Right ventricle myocardium inferior (tissue), 1 donor: ENCODE measurements at regions not wholly inside any gene's neighbourhood (a gene's known extent, or its start where the extent isn't known, plus 50 kb on each side); places are given as distances from the start of the nearest gene placed in this dataset.
A peak's percentile ranks its signal among the peaks of the same experiment; 100 is the strongest.

Experiments used
- ATAC-seq: fragments of 200-7000 bp; cut with Tn5 transposase; one replicate; pipeline ENCODE4 v1.9.1; 2020; ENCODE audit warnings: mild to moderate bottlenecking, moderate library complexity
- DNase-seq: peaks from one replicate; pipeline ENCODE4 v3.0.0; 2021; ENCODE audit errors: missing footprints
- intact Hi-C: fragments of 100-400 bp; cut with DNase I; formaldehyde crosslinking; loops from one replicate; pipeline ENCODE4 v1.11.0; 2022
- donor health status: DM: no; HTN: yes; CAD: no; lungs with severe emphysema.

DNA sequence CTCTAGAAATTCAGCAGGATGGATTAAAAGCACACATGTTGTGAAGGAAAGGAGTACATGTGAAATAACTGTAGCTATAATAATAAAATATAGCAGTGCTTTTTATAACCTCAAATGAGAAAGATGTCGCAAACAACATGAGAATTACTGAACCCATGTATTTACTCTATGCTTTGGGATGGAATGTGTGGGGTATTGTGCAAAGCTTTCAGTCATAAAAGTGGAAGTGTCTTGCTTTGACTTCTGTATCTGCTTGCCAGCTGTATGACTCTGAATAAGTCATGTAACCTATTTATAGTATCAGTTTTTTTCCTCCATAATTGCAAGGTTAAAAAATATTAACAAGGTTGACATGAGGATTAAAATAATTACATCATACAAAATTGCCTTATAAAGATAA is 519.3 kb upstream of the CADM2 start:
- intact Hi-C loops, result no loop called here
- DNase-seq (no peak), ATAC-seq (no peak)

DNA sequence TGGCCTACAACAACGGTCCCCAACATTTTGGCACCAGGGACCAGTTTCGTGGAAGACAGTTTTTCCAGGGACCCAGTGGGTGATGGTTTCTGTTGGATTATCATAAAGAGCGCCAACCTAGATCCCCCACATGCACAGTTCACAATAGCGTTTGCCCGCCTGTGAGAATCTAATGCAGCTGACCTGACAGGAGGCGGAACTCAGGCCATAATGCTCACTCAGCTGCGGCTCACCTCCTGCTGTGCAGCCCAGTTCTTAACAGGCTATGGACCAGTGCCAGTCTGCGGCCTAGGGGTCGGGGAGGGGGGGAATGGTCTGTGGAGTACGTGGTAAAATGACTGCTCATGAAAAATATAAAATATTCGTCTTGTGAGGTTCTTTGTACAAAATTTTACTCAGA is 518.5 kb upstream of the CADM2 start:
- intact Hi-C loops, result no loop called here
- ATAC-seq (no peak), DNase-seq (no peak)

DNA sequence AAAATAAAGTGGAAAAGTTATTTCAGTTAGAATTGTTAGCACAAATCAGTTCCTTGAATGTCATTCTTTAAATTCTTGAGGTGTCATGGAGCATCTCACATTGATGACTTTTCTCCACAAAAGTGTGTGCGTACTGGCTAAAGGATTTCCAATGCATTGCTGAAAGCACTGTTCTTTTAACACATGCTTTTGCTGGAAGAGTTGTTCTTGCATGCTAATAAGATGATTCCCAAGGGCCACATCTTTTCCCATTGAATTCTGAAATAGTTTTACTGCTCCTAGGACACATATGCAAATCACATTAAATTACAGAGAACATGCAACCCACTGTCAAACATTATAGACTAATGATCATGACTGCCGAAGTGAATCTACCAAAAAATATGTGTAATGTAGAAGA is 516.3 kb upstream of the CADM2 start:
- intact Hi-C loops, result no loop called here

DNA sequence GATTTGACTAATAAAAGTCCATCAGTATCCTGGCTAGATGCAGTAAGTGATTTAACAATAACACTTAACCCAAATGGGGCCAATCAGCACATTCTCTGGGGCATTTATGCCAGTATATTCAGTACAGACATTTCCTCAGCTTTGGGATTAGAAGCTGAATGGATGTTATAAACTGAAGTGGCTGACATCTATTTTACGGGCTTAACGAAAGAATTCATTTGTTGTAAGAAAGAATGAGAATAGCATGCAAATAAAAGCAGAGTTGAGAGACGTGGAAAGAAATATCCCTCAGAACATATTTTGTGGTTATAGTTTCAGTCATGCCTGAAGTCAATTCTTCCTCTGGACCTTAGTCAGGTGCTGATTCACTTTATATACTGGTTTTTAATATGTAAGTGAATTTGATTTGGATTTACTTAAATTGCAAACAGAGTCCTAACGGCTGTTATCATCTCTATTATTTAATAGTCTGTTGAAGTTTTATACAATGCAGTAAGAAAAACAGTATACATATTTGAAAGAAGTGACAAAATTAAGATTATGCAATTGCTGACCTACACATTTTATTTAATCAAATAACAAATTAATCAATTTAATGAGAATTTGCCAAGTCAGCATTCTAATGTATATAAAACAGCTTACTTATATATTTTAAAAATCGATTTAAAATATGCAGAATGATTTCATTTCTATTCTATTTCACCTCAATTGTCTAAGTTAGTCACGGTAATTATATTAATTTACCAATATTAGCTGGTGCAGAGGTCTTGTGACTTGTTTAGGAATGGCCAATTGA is 513.9 kb upstream of the CADM2 start:
- no peak for DNase-seq
- intact Hi-C loops, result no loop called here

More for the DNA sequence above, 516.3 kb upstream of the CADM2 start:
- ATAC-seq (no peak), DNase-seq (no peak)

DNA sequence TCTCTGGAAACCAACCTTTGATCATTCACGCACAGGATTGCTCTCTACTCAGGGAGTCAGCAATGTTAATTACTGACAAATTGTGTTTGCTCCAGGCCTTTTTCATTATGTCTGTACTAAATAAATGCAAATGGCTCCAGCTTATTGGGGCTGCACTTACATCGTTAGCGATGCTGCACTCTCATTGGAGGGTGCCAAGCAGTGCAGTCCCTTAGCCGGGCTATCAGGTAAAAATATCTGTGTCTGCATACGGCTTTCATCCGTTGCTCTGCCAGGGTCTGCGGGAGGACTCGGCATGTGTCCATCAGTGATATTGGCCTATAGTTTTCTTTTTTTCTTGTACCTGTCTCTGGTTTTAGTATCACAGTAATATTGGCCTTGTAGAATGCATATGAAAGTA is 471.5 kb upstream of the CADM2 start:
- no peak for DNase-seq
- no peak for ATAC-seq
- intact Hi-C loops, result no loop called here

More for the DNA sequence above, 513.9 kb upstream of the CADM2 start:
- ATAC-seq, result no peak

DNA sequence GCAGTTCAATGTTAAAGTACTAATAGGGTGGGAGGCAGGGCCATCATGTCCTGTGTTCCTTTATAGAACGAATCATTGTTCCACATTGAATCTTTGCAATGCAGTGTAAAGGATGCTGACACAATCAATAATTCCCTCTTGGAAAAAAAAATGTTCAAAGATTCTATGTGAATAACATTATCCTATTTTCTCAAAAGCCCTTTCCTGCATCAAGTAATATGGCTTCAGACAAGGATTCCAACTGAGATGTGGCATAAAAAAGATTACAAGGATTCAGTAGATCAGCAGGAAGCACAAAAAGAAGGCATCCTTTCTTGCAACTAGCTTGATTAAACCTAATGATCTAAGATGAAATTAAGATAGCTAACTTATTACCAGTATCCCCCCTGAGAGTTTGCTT is 454.0 kb upstream of the CADM2 start:
- ATAC-seq (no peak), DNase-seq (no peak)
- intact Hi-C loops, result no loop called here

DNA sequence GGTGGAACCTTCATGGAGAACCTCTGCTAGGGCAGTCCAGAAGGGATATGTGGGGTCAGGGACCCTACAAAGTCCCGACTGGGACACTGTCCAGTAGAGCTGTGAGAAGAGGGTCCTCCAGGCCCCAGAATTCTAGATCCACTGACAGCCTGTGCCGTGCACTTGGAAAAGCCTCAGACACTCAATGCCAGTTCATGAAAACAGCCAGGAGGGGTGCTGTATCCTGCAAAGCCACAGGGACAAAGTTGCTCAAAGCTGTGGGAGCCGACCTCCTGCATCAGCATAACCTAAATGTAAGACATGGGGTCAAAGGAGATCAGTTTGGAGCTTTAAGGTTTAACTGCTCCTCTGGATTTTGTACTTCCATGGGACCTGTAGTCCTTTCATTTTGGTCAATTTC is 448.8 kb upstream of the CADM2 start:
- no peak for DNase-seq
- ATAC-seq, result no peak
- intact Hi-C loops, result no loop called here

DNA sequence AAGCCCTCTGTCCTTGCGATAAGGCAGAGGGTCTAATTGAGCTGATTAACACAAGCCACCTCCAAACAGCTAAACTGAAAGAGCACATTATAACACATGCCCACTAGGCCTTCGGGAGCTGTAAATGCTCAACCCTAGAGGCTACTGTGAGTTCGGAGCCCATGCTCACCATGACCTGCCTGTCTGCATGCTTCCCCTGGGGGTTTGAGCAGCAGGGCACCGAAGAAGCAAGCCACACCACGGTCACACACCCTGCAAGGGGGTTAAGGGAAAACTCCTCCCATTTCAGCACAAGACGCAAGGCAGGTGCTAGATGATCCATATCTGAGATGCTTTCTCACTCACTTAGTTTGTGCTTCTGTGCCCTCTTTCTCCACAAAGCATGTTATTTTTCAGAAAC is 435.9 kb upstream of the CADM2 start:
- no peak for ATAC-seq
- intact Hi-C loops, result no loop called here

DNA sequence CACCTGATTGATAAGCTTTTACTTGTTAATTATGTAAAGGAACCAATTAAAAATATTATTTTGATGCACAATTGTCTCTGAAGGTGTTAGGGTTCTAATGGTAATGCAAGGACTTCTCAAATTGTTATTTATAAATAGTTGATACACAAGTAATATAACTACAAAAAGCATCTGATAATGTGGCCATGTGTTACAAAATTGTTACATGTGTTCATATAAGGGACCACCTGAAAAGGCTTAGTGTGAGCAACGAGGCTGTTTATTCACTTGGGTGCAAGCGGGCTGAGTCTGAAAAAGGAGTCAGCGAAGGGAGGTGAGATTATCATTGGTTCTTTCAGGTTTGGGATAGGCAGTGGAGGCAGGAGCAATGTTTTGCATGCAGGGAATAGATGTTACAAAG is 421.9 kb upstream of the CADM2 start:
- intact Hi-C loops, result no loop called here
- DNase-seq, result no peak
- ATAC-seq, result no peak

More for the DNA sequence above, 435.9 kb upstream of the CADM2 start:
- no peak for DNase-seq

DNA sequence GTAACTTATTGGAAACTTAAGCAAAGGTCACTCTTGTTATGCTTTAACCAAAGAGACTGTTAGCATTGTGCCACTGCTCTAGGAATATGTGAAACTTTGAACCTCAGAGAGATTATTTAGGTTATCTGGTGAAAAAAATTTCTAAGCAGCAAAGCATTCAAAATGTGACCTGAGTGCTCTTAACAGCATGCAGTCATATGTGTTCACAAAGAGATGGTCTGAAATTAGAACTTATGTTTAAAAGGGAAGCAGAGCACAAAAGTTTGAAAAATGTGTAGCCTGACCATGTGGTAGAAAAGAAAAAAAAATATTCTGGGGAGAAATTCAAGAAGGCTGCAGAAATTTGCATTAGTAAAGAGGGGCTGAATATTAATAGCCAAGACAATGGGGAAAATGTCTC is 420.2 kb upstream of the CADM2 start:
- no peak for DNase-seq
- ATAC-seq, result no peak
- intact Hi-C loops, result no loop called here

DNA sequence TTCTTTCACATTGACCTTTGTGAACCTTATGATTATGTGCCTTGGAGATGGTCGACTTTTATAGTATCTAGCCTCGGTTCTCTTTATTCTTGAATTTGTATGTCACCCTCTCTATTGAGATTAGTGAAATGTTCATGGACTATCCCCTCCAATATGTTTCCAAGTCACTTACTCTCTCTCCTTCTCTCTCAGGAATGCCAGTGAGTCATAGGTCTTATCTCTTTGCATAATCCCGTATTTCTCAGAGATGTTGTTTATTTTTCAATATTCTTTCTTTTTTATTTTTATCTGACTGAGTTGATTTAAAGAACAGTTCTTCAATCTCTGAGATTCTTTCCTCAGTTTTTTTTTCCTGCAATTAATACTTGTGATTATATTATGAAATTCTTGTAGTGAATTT is 411.6 kb upstream of the CADM2 start:
- intact Hi-C loops, result loop anchor here (5.0 kb wide), 1 partner anchor 1030 kb away; no protein-coding TSS in a partner anchor
- ATAC-seq (no peak), DNase-seq (no peak)

DNA sequence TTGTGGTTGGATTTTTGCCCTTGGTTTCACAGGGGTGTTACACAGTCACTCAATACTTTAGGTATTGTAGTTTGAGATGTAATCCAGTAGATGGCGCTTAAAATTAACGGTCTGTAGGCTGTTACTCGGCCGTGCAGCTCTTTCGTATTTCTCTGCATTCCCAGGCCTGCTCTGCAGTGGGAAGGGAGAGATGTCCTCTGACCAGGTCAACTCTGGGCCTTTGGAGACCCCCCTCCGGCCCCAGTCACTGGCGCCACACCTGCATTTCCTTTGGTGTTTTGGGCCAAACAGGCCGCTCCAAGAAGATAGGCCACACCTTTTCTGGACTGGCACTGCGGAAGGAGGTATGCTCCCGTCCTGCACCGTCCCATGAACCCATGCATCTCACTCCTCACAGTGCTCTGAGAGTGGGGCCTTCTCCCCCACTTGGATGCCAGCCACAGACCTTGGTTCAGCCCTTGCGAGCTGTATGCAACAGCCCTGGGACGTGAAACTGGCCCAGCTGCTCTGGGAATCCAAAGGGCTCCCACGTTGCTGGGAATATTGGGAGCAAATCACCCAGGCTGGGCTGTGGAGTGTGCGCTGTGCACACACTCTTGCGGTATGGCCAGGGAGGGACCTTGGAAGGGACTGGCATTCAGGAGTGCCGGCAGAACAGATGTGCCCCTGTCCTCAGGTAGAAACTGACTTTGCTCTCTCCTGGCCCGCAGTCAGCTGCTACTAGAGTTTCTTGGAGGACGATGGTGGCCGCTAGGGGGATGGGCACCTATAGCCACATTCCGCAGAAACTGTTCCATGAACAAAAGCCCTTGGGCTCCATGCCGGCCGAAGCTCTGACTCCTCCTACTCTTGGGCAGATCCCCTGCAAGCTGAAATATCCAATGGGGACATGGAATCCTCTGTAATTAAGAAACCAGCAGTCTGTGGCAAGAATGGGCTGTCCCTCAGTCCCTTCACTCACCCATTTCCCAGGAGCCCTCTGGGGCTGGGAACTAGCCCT is 410.5 kb upstream of the CADM2 start:
- ATAC-seq (peak; percentile 63), DNase-seq (peak; percentile 52)
- intact Hi-C loops, result loop anchor here (5.0 kb wide), 1 partner anchor 1029 kb away; no protein-coding TSS in a partner anchor

DNA sequence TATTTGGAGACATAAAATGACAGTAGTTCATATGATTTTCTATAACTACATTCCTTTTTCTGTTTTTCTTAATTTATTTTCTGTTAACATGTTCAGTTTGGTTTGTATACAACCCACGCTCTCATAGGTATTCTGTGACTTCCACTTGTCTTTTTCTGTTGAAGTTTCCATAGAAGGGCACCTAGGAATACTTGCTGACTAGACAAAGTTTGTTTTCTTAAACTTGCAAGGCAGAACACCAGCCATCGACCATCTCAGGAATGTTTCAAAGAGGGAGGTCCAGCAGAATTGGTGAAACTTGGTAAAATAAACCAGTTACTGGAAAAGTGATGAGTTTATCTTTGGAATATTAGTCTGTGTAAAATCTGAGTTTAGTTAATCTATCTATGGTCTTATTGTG is 403.2 kb upstream of the CADM2 start:
- no peak for DNase-seq
- intact Hi-C loops, result no loop called here
- ATAC-seq, result no peak

DNA sequence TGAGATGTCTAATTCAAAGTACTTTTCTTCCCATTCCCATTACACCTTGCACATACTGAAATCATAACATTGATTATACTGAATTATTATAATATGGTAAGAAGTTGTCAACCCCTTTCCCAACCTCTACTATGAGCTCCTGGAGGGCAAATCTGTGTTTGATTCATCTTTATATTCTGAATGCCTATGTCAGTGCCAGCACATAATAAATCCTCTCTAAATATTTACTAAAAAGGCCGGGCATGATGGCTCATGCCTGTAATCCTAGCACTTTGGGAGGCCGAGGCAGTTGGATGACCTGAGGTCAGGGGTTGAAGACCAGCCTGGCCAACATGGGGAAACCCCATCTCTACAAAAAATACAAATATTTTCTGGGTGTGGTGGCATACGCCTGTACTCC is 392.5 kb upstream of the CADM2 start:
- DNase-seq (no peak), ATAC-seq (no peak)

DNA sequence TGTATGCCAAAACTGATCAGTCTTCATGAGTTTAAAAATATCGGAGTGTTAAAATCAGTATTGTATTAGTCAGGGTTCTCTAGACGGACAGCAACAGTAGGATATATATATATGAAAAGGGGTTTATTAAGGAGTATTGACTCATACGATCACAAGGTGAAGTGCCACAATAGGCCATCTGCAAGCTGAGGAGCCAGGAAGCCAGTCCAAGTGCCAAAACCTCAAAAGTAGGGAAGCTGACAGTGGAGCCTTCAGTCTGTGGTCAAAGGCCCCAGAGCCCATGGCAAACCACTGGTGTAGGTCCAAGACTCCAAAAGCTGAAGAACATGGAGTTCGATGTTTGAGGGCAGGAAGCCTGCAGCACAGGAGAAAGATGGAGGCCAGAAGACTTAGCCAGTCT is 391.0 kb upstream of the CADM2 start:
- DNase-seq (no peak), ATAC-seq (no peak)
- intact Hi-C loops, result no loop called here

More for the DNA sequence above, 392.5 kb upstream of the CADM2 start:
- intact Hi-C loops, result no loop called here

DNA sequence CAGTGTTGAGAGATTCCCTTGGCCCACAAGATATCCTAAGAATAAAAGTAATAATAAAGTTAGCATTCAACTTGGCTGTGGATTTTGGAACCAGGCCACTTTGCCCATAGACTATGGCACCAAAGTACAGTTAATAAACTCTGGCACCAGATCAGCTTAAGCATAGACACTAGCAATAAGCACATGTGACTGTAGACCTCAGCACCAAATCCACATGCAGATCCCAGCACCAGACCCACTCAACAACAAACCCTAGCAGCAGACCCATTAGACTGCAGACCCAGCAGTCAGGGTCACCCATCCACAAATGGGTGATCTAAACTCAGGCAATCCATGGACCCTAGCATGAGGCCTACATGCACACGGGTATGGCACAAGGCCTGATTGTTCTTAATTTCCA is 384.8 kb upstream of the CADM2 start:
- ATAC-seq (no peak), DNase-seq (no peak)
- intact Hi-C loops, result no loop called here

DNA sequence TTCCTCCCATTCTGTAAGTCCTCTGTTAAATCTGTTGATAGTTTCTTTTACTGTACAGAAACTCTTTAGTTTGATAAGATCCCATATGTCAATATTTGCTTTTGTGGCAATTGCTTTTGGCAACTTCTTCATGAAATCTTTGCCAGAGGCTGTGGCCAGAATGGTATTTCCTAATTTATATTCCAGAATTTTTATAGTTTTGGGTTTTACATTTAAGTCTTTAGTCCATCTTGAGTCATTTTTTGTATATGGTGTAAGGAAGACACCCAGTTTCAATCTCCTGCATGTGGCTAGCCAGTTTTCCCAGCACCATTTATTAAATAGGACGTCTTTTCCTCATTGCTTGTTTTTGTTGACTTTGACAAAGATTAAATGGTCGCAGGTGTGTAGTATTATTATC is 372.4 kb upstream of the CADM2 start:
- intact Hi-C loops, result no loop called here
- no peak for ATAC-seq

DNA sequence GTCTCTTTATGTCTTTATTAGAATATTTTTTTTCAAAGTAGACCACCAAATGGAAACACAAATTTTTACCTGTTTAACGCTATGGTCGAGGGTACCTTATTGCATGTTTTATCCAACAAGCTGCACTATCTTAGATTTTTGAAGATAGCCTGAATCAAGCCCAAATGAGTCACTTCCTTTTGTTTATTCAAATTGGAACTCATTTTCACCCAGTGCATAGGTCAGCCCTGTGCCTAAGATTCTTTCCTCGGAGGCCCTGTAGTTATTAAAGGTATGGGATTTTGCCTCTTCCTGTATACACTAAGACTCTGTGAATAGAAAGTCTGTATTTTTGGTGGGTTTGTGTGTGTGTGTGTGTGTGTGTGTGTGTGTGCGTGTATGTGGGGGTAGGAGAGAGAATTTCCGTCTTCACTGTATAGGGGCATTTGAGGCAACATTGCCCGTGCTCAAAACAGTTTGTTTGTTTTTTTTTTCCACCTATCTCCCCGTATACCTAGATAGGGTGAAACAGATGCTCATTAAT is 358.0 kb upstream of the CADM2 start:
- ATAC-seq (no peak), DNase-seq (no peak)
- intact Hi-C loops, result no loop called here

More for the DNA sequence above, 372.4 kb upstream of the CADM2 start:
- no peak for DNase-seq

DNA sequence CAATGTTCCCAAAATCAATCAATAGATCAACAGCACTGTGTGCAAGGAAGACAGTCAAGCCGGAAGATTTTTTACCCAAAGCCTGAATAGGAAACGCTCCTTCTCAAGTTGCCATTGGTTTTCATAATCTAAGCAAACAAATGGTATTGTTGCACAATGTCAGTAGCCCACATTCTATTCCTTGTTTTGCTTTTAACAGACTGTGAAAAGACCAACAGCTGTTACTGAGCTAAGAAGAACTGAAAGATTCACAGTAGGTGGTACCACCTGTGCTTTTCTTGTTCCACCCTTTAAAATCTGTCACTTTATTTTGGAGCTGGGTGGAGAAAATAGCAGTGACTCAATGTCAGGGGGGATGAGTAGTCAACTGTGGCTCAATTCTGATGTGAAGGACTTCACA is 357.5 kb upstream of the CADM2 start:
- intact Hi-C loops, result no loop called here
- no peak for ATAC-seq

DNA sequence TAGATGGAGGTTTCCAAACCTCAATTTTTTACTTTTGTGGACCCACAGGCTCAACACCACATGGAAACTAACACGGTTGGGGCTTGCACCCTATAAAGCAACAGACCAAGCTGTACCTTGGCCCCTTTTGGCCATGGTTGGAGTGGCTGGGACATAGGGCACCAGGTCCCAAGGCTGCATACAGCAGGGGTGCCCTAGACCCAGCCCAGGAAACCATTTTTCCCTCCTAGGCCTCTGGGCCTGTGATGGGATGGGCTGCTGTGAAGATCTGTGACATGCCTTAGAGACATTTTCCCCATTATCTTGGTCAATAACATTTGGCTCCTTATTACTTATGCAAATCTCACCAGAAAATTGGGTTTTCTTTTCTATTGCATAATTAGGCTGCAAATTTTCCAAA is 337.0 kb upstream of the CADM2 start:
- intact Hi-C loops, result no loop called here
- ATAC-seq (no peak), DNase-seq (no peak)

More for the DNA sequence above, 357.5 kb upstream of the CADM2 start:
- no peak for DNase-seq
